GM21737 (cell line): ENCODE measurements at regions not wholly inside any gene's neighbourhood (a gene's known extent, or its start where the extent isn't known, plus 50 kb on each side); places are given as distances from the start of the nearest gene placed in this dataset.
"Not testable (repeated sequence)": the region's sequence is repeated elsewhere in the genome, so short reads cannot be mapped to it uniquely, and the experiment has no call there.

Experiments
- ATAC-seq: cut with Tn5 transposase; IDR thresholded peaks from one replicate; pipeline ENCODE4 v1.9.1; 2021; ENCODE audit warnings: mild to moderate bottlenecking, moderate library complexity; ENCODE audit not compliant: unreplicated experiment

GRCh38 chr1:30438274-30438673, 285.1 kb downstream of the MATN1 start:
- not testable (repeated sequence) for ATAC-seq

- ATAC-seq, result no peak
Observed at GRCh38 chr1:30437059-30437576, 286.3 kb downstream of the MATN1 start.

GRCh38 chr1:30427545-30427944, 295.8 kb downstream of the MATN1 start:
- ATAC-seq, result no peak

GRCh38 chr1:30425046-30425445, 298.3 kb downstream of the MATN1 start:
- ATAC-seq, result no peak

DNA sequence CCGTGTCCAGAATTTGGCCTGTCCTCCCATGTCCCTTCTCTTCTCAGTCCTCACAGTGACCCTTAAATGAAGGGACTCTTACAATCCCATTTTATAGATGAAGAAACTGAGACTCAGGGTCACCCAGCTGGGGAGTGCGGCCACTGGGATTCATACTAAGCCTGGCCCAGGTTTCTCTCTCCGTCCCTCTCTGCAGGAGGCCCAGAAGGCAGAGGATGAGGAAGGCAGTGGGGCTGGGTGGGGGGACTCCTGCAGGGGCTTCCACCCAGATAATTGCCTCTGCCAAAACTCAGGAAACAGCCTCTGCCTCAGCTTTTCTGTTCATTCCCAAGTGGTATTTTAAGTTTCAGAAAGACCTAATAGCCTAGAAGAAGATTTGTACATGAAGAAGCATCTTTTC, 299.8 kb downstream of the MATN1 start:
- no peak for ATAC-seq

DNA sequence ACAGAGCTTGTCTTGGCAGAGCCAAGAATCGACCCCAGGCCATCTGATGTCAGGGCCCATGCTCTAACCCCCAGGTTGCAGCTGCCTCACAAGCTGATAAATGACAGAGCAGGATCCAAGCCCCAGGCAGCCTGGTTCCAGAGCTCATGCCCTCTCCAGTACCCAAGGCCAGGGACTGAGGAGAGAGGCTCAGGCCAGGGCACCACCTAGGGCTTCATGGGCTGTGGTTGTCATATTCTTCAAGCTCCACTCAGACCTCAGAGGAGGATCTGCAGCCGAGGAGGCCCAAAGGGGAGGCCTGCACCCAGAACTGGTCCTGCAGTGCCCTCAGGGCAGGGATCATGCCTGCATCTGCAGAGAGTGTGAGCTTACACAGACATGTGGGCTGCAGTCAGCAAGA, 301.1 kb downstream of the MATN1 start:
- no peak for ATAC-seq

GRCh38 chr1:30420519-30421050, 302.8 kb downstream of the MATN1 start:
- no peak for ATAC-seq

- ATAC-seq, result no peak
Observed at GRCh38 chr1:30419831-30420230, 303.6 kb downstream of the MATN1 start.

DNA sequence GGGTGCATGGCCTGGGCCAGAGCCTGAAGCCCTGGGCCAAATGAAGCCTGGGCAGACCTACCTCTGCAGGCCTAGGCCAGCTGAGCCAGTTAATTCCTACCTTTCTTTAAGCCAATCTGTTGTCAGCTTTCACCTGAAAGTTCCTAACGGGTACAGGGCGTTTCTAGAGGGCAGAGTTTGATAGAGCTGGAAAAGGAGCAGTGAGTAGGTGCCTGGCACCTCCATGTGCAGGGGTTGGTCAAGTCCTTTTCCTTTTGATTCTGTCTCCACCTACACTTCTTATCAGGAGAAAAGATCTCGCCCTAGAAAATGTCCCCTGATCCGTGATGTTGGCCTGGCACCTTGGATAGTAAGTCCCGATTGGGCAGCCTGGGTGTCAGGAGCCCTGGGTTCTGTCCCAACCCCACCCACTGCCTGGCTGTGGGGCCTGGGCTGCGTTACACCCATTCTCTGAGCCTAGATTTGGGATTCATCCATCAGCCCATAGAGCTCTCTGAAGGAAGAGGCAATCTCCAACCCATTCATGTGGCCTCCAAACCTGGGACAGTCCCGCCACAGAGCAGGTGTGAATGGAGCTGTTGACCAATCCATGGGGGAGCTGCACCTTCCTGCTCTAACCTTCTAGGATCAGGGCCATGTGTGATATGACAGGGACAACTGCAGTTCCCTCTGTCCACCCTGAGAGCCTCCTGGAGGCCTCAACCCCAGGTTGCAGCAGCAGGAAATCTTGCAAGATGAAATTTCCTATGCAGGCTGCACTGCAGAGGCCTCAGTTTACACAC, 304.3 kb downstream of the MATN1 start:
- ATAC-seq, result no peak

- ATAC-seq, result no peak
Observed at GRCh38 chr1:30418061-30418938, 305.1 kb downstream of the MATN1 start.

GRCh38 chr1:30417701-30418046, 305.7 kb downstream of the MATN1 start:
- ATAC-seq, result no peak

GRCh38 chr1:30417001-30417700, 306.2 kb downstream of the MATN1 start:
- ATAC-seq, result no peak

- ATAC-seq, result no peak
Observed at GRCh38 chr1:30416221-30416820, 307.1 kb downstream of the MATN1 start.

DNA sequence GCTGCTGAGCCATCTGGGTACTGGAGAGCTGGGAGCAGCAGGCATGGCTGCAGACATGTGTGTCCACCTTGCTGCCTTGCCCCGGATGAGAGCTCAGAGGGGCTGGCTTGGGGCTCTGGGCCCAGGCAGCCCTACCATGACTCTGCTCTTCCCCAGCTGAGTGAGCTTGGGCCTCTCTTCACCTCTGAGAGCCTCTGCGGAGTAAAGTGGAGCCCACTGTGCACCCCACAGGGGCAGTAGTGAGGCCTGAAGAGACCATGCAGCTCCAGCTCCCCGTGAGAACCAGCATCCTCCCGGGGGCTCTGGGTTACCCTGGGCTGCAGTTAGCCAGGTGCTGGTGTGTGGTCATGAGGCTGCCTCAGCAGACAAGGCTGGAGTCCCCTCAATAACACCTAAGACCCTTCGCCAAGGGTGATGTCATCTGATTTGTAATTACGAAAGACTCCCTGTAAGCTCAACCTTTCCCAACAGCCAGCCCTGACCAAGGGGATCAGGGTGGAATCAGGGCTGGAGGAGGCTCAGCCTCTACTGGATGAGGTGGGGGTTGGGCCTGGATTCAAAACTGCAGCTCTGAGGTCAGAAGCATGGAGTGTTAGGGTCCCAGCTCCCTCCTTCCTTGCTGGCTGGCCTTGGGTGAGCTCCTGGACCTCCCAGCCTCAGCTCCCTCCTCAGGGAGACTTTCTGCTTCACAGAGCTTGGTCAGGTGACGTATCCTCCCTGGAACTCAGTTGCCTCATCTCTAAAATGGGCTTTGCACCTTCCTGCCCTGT, 308.0 kb downstream of the MATN1 start:
- no peak for ATAC-seq

GRCh38 chr1:30414851-30415165, 308.6 kb downstream of the MATN1 start:
- ATAC-seq, result no peak

GRCh38 chr1:30414086-30414850, 309.1 kb downstream of the MATN1 start:
- ATAC-seq, result no peak

DNA sequence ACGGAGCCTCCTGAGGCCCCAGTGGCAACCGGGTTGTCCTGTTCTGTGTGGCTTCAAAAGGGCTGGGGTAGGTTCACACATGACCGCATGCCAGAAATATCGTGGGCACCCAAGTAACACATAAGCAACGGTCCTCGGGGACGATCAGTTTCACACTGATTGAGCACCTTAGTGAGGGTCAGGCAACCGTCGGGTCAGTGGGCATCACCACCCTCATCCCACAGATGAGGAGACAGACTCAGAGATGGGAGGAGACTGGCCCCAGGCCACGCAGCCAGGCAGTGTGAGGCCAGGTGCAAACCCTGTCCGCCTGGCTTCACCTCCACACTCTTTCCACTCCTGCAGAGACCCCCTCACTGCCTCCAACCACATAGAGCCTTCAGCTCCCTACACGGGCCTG, 309.8 kb downstream of the MATN1 start:
- no peak for ATAC-seq

DNA sequence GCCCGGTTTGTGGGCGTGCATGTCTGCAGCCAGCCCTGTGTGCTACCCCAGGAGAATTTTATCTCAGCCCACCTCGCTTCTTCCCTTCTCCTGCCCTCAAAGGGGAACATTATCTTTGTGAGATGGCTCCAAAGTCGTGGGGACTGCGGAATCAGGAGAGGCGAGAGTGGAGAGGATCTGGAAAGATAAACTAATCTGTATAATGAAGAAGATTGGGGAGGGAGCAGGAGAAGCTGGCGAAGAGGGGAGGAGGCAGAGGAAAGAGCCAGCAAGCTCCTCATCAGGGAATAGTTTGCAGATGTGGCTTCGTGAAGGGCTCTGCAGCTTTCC, 310.3 kb downstream of the MATN1 start:
- no peak for ATAC-seq
